Caco-2 (cell line): ENCODE measurements at regions not wholly inside any gene's neighbourhood (a gene's known extent, or its start where the extent isn't known, plus 50 kb on each side); places are given as distances from the start of the nearest gene placed in this dataset.

Source experiments
- BruUV-seq: library from RNA; stranded (reverse); fragments of 400-500 nt; replicated peaks from 2 replicates; lab custom pipeline; 2021; lab: Mats Ljungman, UMichigan
- CTCF ChIA-PET: fragments of 300-600 bp; sonication (Branson Sonifier 250); formaldehyde crosslinking; loops from one replicate; lab custom pipeline; 2022; ENCODE audit warnings: antibody characterized with exemption; lab: Charles Lee
- POLR2A ChIA-PET: fragments of 300-600 bp; sonication (Branson Sonifier 250); formaldehyde crosslinking; loops from one replicate; lab custom pipeline; 2022; ENCODE audit warnings: antibody characterized with exemption; lab: Charles Lee
- DNase-seq, 2 experiments: peaks; one replicate each; pipeline versions ENCODE4 v3.0.0 to v3.0.0-alpha.2; 2020 to 2022
- H3K27me3 ChIP-seq: replicated peaks from 2 replicates; pipeline ENCODE4 v1.6.0; 2011; ENCODE audit warnings: low read length; ENCODE audit not compliant: control insufficient read depth, insufficient read depth
- H3K36me3 ChIP-seq: 2 replicates; pipeline ENCODE4 v1.5.1; 2011; ENCODE audit warnings: low read length; ENCODE audit not compliant: control insufficient read depth, insufficient read depth
- H3K4me1 ChIP-seq: fragments of 250-450 bp; sonication (Bioruptor Pico); 2 replicates; pipeline ENCODE4 v1.5.1; 2020; ENCODE audit warnings: mild to moderate bottlenecking
- H3K4me3 ChIP-seq: 2 replicates; pipeline ENCODE4 v1.5.1; 2011; ENCODE audit warnings: low read depth, mild to moderate bottlenecking, control low read depth, low read length
- H3K9me3 ChIP-seq: fragments of 250-450 bp; sonication (Bioruptor Pico); 2 replicates; pipeline ENCODE4 v1.5.1; 2020; ENCODE audit warnings: mild to moderate bottlenecking, moderate library complexity
- H3K27ac Mint-ChIP-seq: one replicate; pipeline ENCODE4 v1.8.0; 2022; ENCODE audit warnings: mixed read lengths; ENCODE audit not compliant: unreplicated experiment
- H3K27me3 Mint-ChIP-seq: one replicate; pipeline ENCODE4 v1.8.0; 2022; ENCODE audit warnings: mixed read lengths; ENCODE audit not compliant: insufficient read depth, unreplicated experiment
- H3K36me3 Mint-ChIP-seq: one replicate; pipeline ENCODE4 v1.8.0; 2022; ENCODE audit warnings: mild to moderate bottlenecking, mixed read lengths; ENCODE audit not compliant: insufficient read depth, unreplicated experiment
- H3K4me1 Mint-ChIP-seq: one replicate; pipeline ENCODE4 v1.8.0; 2022; ENCODE audit warnings: low read depth, mixed read lengths; ENCODE audit not compliant: unreplicated experiment
- H3K4me3 Mint-ChIP-seq: one replicate; pipeline ENCODE4 v1.8.0; 2022; ENCODE audit warnings: mild to moderate bottlenecking, moderate library complexity, mixed read lengths; ENCODE audit not compliant: unreplicated experiment
- H3K9me3 Mint-ChIP-seq: one replicate; pipeline ENCODE4 v1.8.0; 2022; ENCODE audit warnings: mixed read lengths; ENCODE audit not compliant: unreplicated experiment
- intact Hi-C: fragments of 100-400 bp; cut with micrococcal nuclease; formaldehyde crosslinking; loops from one replicate; pipeline ENCODE4 v1.10.0; 2022; ENCODE audit not compliant: unreplicated experiment
- TF ChIP-seq, protein P1 (sequence below), 2 experiments: fragments of 200-600 bp in 1 of 2; IDR thresholded peaks; 1 replicate in 1 of 2; 2 replicates in 1 of 2; pipeline versions ENCODE4 v1.5.1 to v1.8.0; 2011 to 2022; ENCODE audit warnings: antibody characterized with exemption in 1 of 2, control low read depth in 1 of 2, inconsistent platforms in 1 of 2, low read depth in 1 of 2, low read length in 1 of 2, mild to moderate bottlenecking in 1 of 2, moderate library complexity in 1 of 2; ENCODE audit not compliant: insufficient read depth in 1 of 2, severe bottlenecking in 1 of 2, unreplicated experiment in 1 of 2

- TF ChIP-seq, protein P1, sequence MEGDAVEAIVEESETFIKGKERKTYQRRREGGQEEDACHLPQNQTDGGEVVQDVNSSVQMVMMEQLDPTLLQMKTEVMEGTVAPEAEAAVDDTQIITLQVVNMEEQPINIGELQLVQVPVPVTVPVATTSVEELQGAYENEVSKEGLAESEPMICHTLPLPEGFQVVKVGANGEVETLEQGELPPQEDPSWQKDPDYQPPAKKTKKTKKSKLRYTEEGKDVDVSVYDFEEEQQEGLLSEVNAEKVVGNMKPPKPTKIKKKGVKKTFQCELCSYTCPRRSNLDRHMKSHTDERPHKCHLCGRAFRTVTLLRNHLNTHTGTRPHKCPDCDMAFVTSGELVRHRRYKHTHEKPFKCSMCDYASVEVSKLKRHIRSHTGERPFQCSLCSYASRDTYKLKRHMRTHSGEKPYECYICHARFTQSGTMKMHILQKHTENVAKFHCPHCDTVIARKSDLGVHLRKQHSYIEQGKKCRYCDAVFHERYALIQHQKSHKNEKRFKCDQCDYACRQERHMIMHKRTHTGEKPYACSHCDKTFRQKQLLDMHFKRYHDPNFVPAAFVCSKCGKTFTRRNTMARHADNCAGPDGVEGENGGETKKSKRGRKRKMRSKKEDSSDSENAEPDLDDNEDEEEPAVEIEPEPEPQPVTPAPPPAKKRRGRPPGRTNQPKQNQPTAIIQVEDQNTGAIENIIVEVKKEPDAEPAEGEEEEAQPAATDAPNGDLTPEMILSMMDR (IDR thresholded peaks at IDR 0.05; ENCODE audit: insufficient read depth in 1 of 2, low read depth in 1 of 2, low read length in 1 of 2, severe bottlenecking in 1 of 2, unreplicated experiment in 1 of 2), result no peak
- POLR2A ChIA-PET, result no interaction called here
Observed at GRCh38 chrX:63566856-63567255, 215.7 kb upstream of the SPIN4 start.

DNA sequence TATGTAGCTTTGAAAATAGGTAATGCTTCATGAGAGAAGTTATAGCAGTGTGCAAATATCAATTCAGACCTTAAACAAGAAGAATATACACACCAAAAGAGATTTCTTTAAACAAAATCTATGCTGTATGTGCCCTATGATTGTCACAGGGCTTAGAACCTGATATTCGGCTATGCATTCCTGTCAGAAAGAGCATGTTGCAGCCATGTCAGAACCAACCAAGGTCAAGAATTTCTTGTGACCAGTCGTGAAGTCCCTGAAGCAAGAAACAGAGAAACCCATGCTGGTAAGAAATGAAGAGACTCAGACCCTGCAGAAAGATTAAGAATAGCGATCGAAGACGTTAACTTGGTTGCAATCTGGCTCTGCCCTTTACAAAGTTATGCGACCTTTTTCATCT, 210.3 kb upstream of the SPIN4 start:
- H3K27ac Mint-ChIP-seq, result no peak overlapping the region
- H3K9me3 Mint-ChIP-seq, result peaks cover 3% of the 10 kb centered on the region
- H3K27me3 Mint-ChIP-seq, result no peaks in the 10 kb centered on the region
- ChIA-PET POLR2A (interaction anchor here (0.6 kb wide), 1 partner anchor 1964 kb away, joined by 7 read pairs; no protein-coding TSS in a partner anchor), CTCF (no interaction called here)
- Histone ChIP-seq H3K36me3 (no peaks in the 10 kb centered on the region), H3K9me3 (no peaks in the 10 kb centered on the region), H3K27me3 (no peaks in the 10 kb centered on the region), H3K4me1 (peaks cover 6% of the 10 kb centered on the region; the same call in 1 of the 2 replicates), H3K4me3 (peak overlapping the region; percentile 64)
- H3K4me3 Mint-ChIP-seq, result peak overlapping the region; percentile 81
- H3K4me1 Mint-ChIP-seq, result peaks cover 6% of the 10 kb centered on the region
- H3K36me3 Mint-ChIP-seq, result no peaks in the 10 kb centered on the region
- TF ChIP-seq, protein P1 (IDR thresholded peaks at IDR 0.05; ENCODE audit: insufficient read depth in 1 of 2, low read depth in 1 of 2, low read length in 1 of 2, severe bottlenecking in 1 of 2, unreplicated experiment in 1 of 2), result no peak
- no TSS peak for BruUV-seq
- DNase-seq, result no peak
- intact Hi-C loops, result loop anchor here (5.0 kb wide), 1 partner anchor 191 kb away; a partner anchor contains a TSS

More at GRCh38 chrX:63566856-63567255, 215.7 kb upstream of the SPIN4 start:
- no TSS peak for BruUV-seq
- no peak overlapping the region for H3K27ac Mint-ChIP-seq
- Histone ChIP-seq H3K4me1 (peaks cover 3% of the 10 kb centered on the region; the same call in 1 of the 2 replicates), H3K4me3 (no peak overlapping the region), H3K27me3 (no peaks in the 10 kb centered on the region), H3K36me3 (no peaks in the 10 kb centered on the region), H3K9me3 (no peaks in the 10 kb centered on the region; the same call in 1 of the 2 replicates)
- H3K4me1 Mint-ChIP-seq, result no peaks in the 10 kb centered on the region
- CTCF ChIA-PET, result no interaction called here
- no peak overlapping the region for H3K4me3 Mint-ChIP-seq
- intact Hi-C loops, result no loop called here
- H3K36me3 Mint-ChIP-seq, result no peaks in the 10 kb centered on the region
- DNase-seq, result no peak
- no peaks in the 10 kb centered on the region for H3K27me3 Mint-ChIP-seq
- H3K9me3 Mint-ChIP-seq, result peaks cover 9% of the 10 kb centered on the region

DNA sequence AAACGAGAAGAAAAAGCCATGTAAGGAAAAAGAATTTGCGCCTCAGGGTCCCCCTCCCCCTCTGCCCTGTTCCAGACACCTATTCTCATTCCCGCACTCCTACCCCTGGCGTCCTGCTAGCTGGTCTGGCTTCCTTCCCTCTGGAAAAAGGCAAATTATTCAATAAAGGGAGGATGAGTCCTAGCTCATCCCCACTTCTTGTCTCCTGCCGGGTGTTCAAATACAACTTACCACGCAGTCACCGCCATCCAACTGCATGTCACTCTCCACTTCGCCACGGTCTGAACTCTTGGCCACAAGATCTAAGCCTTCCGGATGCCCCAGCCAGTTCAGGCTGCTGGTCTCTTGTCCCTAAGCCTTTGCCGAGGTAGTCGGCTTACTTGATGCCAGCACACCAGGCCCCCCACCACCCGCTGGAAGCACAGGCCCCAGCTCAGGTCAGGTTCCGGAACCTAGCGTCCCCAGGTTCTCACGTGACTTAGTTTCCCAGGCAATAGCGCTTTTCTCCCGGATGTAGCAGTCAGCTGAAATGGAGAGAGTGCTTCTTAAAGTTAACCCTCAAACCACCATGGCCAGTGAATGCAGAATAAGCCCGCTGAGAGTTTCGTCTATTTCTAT, 209.6 kb upstream of the SPIN4 start:
- BruUV-seq, result TSS peak; percentile 39
- POLR2A ChIA-PET, result interaction anchor here (0.6 kb wide), 1 partner anchor 1965 kb away, joined by 7 read pairs; no protein-coding TSS in a partner anchor
- no peaks in the 10 kb centered on the region for H3K27me3 ChIP-seq
- peak; percentile 56 to 65 for DNase-seq
- H3K4me1 Mint-ChIP-seq, result peaks cover 6% of the 10 kb centered on the region
- no peaks in the 10 kb centered on the region for H3K27me3 Mint-ChIP-seq
- peak overlapping the region; percentile 45 for H3K27ac Mint-ChIP-seq
- peak overlapping the region; percentile 81 for H3K4me3 Mint-ChIP-seq
- H3K36me3 ChIP-seq, result no peaks in the 10 kb centered on the region
- H3K9me3 Mint-ChIP-seq, result no peaks in the 10 kb centered on the region
- no peaks in the 10 kb centered on the region for H3K36me3 Mint-ChIP-seq
- H3K4me1 ChIP-seq, result peaks cover 6% of the 10 kb centered on the region; the same call in 1 of the 2 replicates
- H3K4me3 ChIP-seq, result peak overlapping the region; percentile 64
- TF ChIP-seq, protein P1 (IDR thresholded peaks at IDR 0.05; ENCODE audit: insufficient read depth in 1 of 2, low read depth in 1 of 2, low read length in 1 of 2, severe bottlenecking in 1 of 2, unreplicated experiment in 1 of 2), result no peak
- H3K9me3 ChIP-seq, result no peaks in the 10 kb centered on the region
- CTCF ChIA-PET, result no interaction called here
- intact Hi-C loops, result loop anchor here (5.0 kb wide), 1 partner anchor 192 kb away; a partner anchor contains a TSS
